ENCODE measurements at regions not wholly inside any gene's neighbourhood (a gene's known extent, or its start where the extent isn't known, plus 50 kb on each side); places are given as distances from the start of the nearest gene placed in this dataset.

DNA sequence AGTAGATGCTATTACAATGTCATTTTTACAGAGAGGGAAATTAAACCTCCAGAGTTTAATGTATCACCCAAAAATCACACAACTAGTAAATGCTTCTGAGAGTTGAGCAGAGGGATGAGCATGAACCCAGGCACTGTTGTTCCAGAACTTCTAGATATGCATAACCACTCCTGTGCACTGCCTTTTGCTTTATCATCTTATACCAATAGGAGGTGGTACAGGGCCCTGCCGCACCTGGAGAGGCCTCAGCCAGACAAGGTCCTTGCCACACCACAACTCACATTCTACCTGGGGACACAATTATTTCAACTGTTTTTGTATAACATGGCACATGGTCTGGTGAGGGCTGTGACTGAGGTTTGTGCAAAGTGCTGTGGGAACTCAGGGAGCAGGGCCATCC, 78.5 kb upstream of the NTRK3 start:
- TF ChIP-seq CTCF (IDR thresholded peaks at IDR 0.05) (no peak), POLR2A (IDR thresholded peaks at IDR 0.05) (no peak)
